HEK293 (cell line): ENCODE measurements at regions not wholly inside any gene's neighbourhood (a gene's known extent, or its start where the extent isn't known, plus 50 kb on each side); places are given as distances from the start of the nearest gene placed in this dataset.

Experiments used
- CTCF ChIA-PET: fragments of 350-600 bp; formaldehyde crosslinking; extraction: SDS; loops from one replicate; lab custom pipeline; 2021; ENCODE audit warnings: antibody characterized with exemption; lab: Yijun Ruan, JAX
- POLR2A ChIA-PET: fragments of 300-600 bp; formaldehyde crosslinking; extraction: SDS; loops from one replicate; lab custom pipeline; 2020; ENCODE audit warnings: antibody characterized with exemption, inconsistent platforms; lab: Yijun Ruan, JAX
- H3K27ac ChIP-seq: fragments of 200-500 bp; sonication (Bioruptor generic); 2 replicates; pipeline ENCODE4 v1.5.1; 2014; ENCODE audit warnings: low read depth, low read length, control low read depth, inconsistent platforms; ENCODE audit errors: extremely low read depth
- H3K36me3 ChIP-seq, 2 experiments: fragments of 200-500 bp in 1 of 2; sonication (Bioruptor generic) in 1 of 2; 1 replicate in 1 of 2; 2 replicates in 1 of 2; pipeline ENCODE4 v1.5.1; 2014 to 2017; ENCODE audit warnings: inconsistent platforms in 2 of 2, low read length in 2 of 2; ENCODE audit not compliant: control insufficient read depth in 2 of 2, insufficient read depth in 1 of 2
- H3K4me1 ChIP-seq: fragments of 200-500 bp; sonication (Bioruptor generic); 2 replicates; pipeline ENCODE4 v1.5.1; 2014; ENCODE audit warnings: mild to moderate bottlenecking, low read length, inconsistent platforms; ENCODE audit not compliant: control insufficient read depth, insufficient read depth
- H3K4me3 ChIP-seq: 2 replicates; pipeline ENCODE4 v1.5.1; 2011; ENCODE audit warnings: low read depth, mild to moderate bottlenecking, control low read depth, low read length, moderate library complexity
- H3K9me3 ChIP-seq: fragments of 200-500 bp; sonication (Bioruptor generic); 2 replicates; pipeline ENCODE4 v1.5.1; 2014; ENCODE audit warnings: low read depth, low read length, inconsistent platforms; ENCODE audit not compliant: control insufficient read depth, insufficient read depth
- GLI2 ChIP-seq: fragments of 450-650 bp; formaldehyde crosslinking; IDR thresholded peaks from 2 replicates; pipeline ENCODE4; 2017; ENCODE audit warnings: missing biosample characterization, missing genetic modification characterization, low read depth, borderline replicate concordance
- SETDB1 ChIP-seq: IDR thresholded peaks from one replicate; pipeline ENCODE4 v1.6.1; 2017; ENCODE audit warnings: mild to moderate bottlenecking, low read length, moderate library complexity, mixed read lengths; ENCODE audit not compliant: insufficient read length
- ZBTB1 ChIP-seq: fragments of 450-650 bp; formaldehyde crosslinking; IDR thresholded peaks from 2 replicates; pipeline ENCODE4 v1.5.1; 2016; ENCODE audit warnings: missing biosample characterization, missing genetic modification characterization
- ZBTB11 ChIP-seq: fragments of 450-650 bp; formaldehyde crosslinking; conservative IDR thresholded peaks from 2 replicates; pipeline ENCODE4 v1.5.1; 2016; ENCODE audit warnings: low read depth, missing biosample characterization, missing genetic modification characterization
- ZBTB17 ChIP-seq: fragments of 450-650 bp; formaldehyde crosslinking; IDR thresholded peaks from 2 replicates; pipeline ENCODE4 v1.5.1; 2016; ENCODE audit warnings: missing biosample characterization, missing genetic modification characterization
- ZNF266 ChIP-seq: fragments of 450-650 bp; formaldehyde crosslinking; IDR thresholded peaks from 2 replicates; pipeline ENCODE4 v1.5.1; 2016; ENCODE audit warnings: missing biosample characterization, missing genetic modification characterization, low read depth
- ZNF341 ChIP-seq: fragments of 450-650 bp; formaldehyde crosslinking; IDR thresholded peaks from 2 replicates; pipeline ENCODE4; 2016; ENCODE audit warnings: low read depth, missing biosample characterization, missing genetic modification characterization
- ZNF37A ChIP-seq: fragments of 450-650 bp; IDR thresholded peaks from 2 replicates; pipeline ENCODE4 v1.5.1; 2018; ENCODE audit warnings: missing biosample characterization, missing genetic modification characterization
- ZNF433 ChIP-seq: fragments of 450-650 bp; formaldehyde crosslinking; IDR thresholded peaks from 2 replicates; pipeline ENCODE4 v1.5.1; 2016; ENCODE audit warnings: missing biosample characterization, missing genetic modification characterization, low read depth
- ZNF521 ChIP-seq: fragments of 450-650 bp; formaldehyde crosslinking; IDR thresholded peaks from 2 replicates; pipeline ENCODE4 v1.5.1; 2017; ENCODE audit warnings: missing biosample characterization, mild to moderate bottlenecking, missing genetic modification characterization
- ZNF548 ChIP-seq: fragments of 450-650 bp; formaldehyde crosslinking; IDR thresholded peaks from 2 replicates; pipeline ENCODE4 v1.5.1; 2016; ENCODE audit warnings: missing biosample characterization, missing genetic modification characterization
- ZNF624 ChIP-seq: fragments of 450-650 bp; formaldehyde crosslinking; IDR thresholded peaks from 2 replicates; pipeline ENCODE4 v1.5.1; 2017; ENCODE audit warnings: missing biosample characterization, missing genetic modification characterization
- ZNF658 ChIP-seq: fragments of 450-650 bp; formaldehyde crosslinking; IDR thresholded peaks from 2 replicates; pipeline ENCODE4; 2016; ENCODE audit warnings: missing biosample characterization, missing genetic modification characterization
- ZNF830 ChIP-seq: fragments of 450-650 bp; IDR thresholded peaks from 2 replicates; pipeline ENCODE4 v1.5.0; 2018; ENCODE audit warnings: missing biosample characterization, missing genetic modification characterization, low read depth, mild to moderate bottlenecking, moderate library complexity
- TF ChIP-seq, protein P1 (sequence below): fragments of 450-650 bp; formaldehyde crosslinking; IDR thresholded peaks from 2 replicates; pipeline ENCODE4 v1.5.1; 2016; ENCODE audit warnings: missing biosample characterization, missing genetic modification characterization, borderline replicate concordance
- TF ChIP-seq, protein P2 (sequence below): fragments of 450-650 bp; formaldehyde crosslinking; IDR thresholded peaks from 2 replicates; pipeline ENCODE4 v1.5.1; 2016; ENCODE audit warnings: missing biosample characterization, missing genetic modification characterization
- TF ChIP-seq, protein P3 (sequence below): fragments of 450-650 bp; formaldehyde crosslinking; optimal IDR thresholded peaks from 2 replicates; pipeline ENCODE3; 2016; ENCODE audit warnings: missing biosample characterization, mild to moderate bottlenecking, missing genetic modification characterization

- TF ChIP-seq ZNF341 (tag by site-specific recombination) (no peak), ZNF266 (tag by site-specific recombination) (no peak), ZNF658 (tag by site-specific recombination) (no peak), ZBTB1 (no peak)
- TF ChIP-seq, all 188 proteins: peak for 0
Observed at GRCh38 chr7:85781606-85782005, 594.8 kb upstream of the SEMA3D start (continued).

- Histone ChIP-seq H3K9me3 (no peaks in the 10 kb centered on the region), H3K4me1 (no peaks in the 10 kb centered on the region)
- TF ChIP-seq ZNF433 (no peak), GLI2 (tag by site-specific recombination) (no peak), ZNF830 (tag by site-specific recombination) (no peak), ZBTB11 (tag by site-specific recombination) (no peak), SETDB1 (no peak), ZNF548 (tag by site-specific recombination) (no peak), ZBTB17 (tag by site-specific recombination) (no peak), ZNF624 (no peak), ZNF521 (tag by site-specific recombination) (no peak), ZNF37A (tag by site-specific recombination) (no peak)
- TF ChIP-seq, protein P1, sequence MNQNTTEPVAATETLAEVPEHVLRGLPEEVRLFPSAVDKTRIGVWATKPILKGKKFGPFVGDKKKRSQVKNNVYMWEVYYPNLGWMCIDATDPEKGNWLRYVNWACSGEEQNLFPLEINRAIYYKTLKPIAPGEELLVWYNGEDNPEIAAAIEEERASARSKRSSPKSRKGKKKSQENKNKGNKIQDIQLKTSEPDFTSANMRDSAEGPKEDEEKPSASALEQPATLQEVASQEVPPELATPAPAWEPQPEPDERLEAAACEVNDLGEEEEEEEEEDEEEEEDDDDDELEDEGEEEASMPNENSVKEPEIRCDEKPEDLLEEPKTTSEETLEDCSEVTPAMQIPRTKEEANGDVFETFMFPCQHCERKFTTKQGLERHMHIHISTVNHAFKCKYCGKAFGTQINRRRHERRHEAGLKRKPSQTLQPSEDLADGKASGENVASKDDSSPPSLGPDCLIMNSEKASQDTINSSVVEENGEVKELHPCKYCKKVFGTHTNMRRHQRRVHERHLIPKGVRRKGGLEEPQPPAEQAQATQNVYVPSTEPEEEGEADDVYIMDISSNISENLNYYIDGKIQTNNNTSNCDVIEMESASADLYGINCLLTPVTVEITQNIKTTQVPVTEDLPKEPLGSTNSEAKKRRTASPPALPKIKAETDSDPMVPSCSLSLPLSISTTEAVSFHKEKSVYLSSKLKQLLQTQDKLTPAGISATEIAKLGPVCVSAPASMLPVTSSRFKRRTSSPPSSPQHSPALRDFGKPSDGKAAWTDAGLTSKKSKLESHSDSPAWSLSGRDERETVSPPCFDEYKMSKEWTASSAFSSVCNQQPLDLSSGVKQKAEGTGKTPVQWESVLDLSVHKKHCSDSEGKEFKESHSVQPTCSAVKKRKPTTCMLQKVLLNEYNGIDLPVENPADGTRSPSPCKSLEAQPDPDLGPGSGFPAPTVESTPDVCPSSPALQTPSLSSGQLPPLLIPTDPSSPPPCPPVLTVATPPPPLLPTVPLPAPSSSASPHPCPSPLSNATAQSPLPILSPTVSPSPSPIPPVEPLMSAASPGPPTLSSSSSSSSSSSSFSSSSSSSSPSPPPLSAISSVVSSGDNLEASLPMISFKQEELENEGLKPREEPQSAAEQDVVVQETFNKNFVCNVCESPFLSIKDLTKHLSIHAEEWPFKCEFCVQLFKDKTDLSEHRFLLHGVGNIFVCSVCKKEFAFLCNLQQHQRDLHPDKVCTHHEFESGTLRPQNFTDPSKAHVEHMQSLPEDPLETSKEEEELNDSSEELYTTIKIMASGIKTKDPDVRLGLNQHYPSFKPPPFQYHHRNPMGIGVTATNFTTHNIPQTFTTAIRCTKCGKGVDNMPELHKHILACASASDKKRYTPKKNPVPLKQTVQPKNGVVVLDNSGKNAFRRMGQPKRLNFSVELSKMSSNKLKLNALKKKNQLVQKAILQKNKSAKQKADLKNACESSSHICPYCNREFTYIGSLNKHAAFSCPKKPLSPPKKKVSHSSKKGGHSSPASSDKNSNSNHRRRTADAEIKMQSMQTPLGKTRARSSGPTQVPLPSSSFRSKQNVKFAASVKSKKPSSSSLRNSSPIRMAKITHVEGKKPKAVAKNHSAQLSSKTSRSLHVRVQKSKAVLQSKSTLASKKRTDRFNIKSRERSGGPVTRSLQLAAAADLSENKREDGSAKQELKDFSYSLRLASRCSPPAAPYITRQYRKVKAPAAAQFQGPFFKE (tag by site-specific recombination), result no peak
- TF ChIP-seq, protein P2, sequence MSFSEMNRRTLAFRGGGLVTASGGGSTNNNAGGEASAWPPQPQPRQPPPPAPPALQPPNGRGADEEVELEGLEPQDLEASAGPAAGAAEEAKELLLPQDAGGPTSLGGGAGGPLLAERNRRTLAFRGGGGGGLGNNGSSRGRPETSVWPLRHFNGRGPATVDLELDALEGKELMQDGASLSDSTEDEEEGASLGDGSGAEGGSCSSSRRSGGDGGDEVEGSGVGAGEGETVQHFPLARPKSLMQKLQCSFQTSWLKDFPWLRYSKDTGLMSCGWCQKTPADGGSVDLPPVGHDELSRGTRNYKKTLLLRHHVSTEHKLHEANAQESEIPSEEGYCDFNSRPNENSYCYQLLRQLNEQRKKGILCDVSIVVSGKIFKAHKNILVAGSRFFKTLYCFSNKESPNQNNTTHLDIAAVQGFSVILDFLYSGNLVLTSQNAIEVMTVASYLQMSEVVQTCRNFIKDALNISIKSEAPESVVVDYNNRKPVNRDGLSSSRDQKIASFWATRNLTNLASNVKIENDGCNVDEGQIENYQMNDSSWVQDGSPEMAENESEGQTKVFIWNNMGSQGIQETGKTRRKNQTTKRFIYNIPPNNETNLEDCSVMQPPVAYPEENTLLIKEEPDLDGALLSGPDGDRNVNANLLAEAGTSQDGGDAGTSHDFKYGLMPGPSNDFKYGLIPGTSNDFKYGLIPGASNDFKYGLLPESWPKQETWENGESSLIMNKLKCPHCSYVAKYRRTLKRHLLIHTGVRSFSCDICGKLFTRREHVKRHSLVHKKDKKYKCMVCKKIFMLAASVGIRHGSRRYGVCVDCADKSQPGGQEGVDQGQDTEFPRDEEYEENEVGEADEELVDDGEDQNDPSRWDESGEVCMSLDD (tag by site-specific recombination), result no peak
- TF ChIP-seq, protein P3, sequence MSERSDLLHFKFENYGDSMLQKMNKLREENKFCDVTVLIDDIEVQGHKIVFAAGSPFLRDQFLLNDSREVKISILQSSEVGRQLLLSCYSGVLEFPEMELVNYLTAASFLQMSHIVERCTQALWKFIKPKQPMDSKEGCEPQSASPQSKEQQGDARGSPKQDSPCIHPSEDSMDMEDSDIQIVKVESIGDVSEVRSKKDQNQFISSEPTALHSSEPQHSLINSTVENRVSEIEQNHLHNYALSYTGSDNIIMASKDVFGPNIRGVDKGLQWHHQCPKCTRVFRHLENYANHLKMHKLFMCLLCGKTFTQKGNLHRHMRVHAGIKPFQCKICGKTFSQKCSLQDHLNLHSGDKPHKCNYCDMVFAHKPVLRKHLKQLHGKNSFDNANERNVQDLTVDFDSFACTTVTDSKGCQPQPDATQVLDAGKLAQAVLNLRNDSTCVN (tag by site-specific recombination), result no peak
- TF ChIP-seq, all 188 proteins: peak for 0
- ChIA-PET POLR2A (no interaction called here), CTCF (interaction anchor here (0.5 kb wide), 1 partner anchor 42 kb away, joined by 3 read pairs; no protein-coding TSS in a partner anchor)
- no peak overlapping the region for H3K4me3 ChIP-seq
- no peak overlapping the region for H3K27ac ChIP-seq
- no peaks in the 10 kb centered on the region for H3K36me3 ChIP-seq
Observed at GRCh38 chr7:85776691-85777345, 590.0 kb upstream of the SEMA3D start.
